GM04503 (cell line): ENCODE measurements at regions not wholly inside any gene's neighbourhood (a gene's known extent, or its start where the extent isn't known, plus 50 kb on each side); places are given as distances from the start of the nearest gene placed in this dataset.
A peak's percentile ranks its signal among the peaks of the same experiment; 100 is the strongest.

Experiments
- DNase-seq: peaks from one replicate; pipeline ENCODE4 v3.0.0-alpha.2; 2012; ENCODE audit warnings: low read depth

GRCh38 chr4:108272561-108272960 lies 103.8 kb upstream of the LEF1 start:
- DNase-seq, result no peak

GRCh38 chr4:108272046-108272445 lies 103.3 kb upstream of the LEF1 start:
- no peak for DNase-seq

- peak; percentile 23 for DNase-seq
Measured at GRCh38 chr4:108270466-108271450, 102.0 kb upstream of the LEF1 start.

GRCh38 chr4:108264693-108265092 lies 96.0 kb upstream of the LEF1 start:
- DNase-seq, result no peak

- no peak for DNase-seq
Measured at GRCh38 chr4:108263057-108263456, 94.3 kb upstream of the LEF1 start.

GRCh38 chr4:108261026-108261425 lies 92.3 kb upstream of the LEF1 start:
- DNase-seq, result no peak

- no peak for DNase-seq
Measured at GRCh38 chr4:108256538-108256937, 87.8 kb upstream of the LEF1 start.

GRCh38 chr4:108255203-108255747 lies 86.5 kb upstream of the LEF1 start:
- DNase-seq, result no peak

GRCh38 chr4:108249397-108249796 lies 80.7 kb upstream of the LEF1 start:
- DNase-seq, result no peak

- no peak for DNase-seq
Measured at GRCh38 chr4:108247387-108248049, 78.8 kb upstream of the LEF1 start.

- DNase-seq, result no peak
Measured at GRCh38 chr4:108244606-108245005, 75.9 kb upstream of the LEF1 start.

- no peak for DNase-seq
Measured at GRCh38 chr4:108240366-108240765, 71.6 kb upstream of the LEF1 start.

- no peak for DNase-seq
Measured at GRCh38 chr4:108237693-108238092, 69.0 kb upstream of the LEF1 start.

GRCh38 chr4:108236264-108236663 lies 67.5 kb upstream of the LEF1 start:
- no peak for DNase-seq

- no peak for DNase-seq
Measured at GRCh38 chr4:108227923-108228322, 59.2 kb upstream of the LEF1 start.

- DNase-seq, result no peak
Measured at GRCh38 chr4:108224611-108225053, 55.9 kb upstream of the LEF1 start.

GRCh38 chr4:108223313-108223712 lies 54.6 kb upstream of the LEF1 start:
- DNase-seq, result no peak

- no peak for DNase-seq
Measured at GRCh38 chr4:108219998-108220397, 51.3 kb upstream of the LEF1 start.
